Peyer's patch (tissue), 4 donors: ENCODE measurements at regions not wholly inside any gene's neighbourhood (a gene's known extent, or its start where the extent isn't known, plus 50 kb on each side); places are given as distances from the start of the nearest gene placed in this dataset.

Source experiments
- CTCF ChIP-seq, 6 experiments: fragments of 450-650 bp in 4 of 6; fragments of 200-600 bp in 2 of 6; sonication (generic) in 1 of 6; IDR thresholded peaks; one replicate each; pipeline ENCODE4 v1.5.1; 2017 to 2019; ENCODE audit warnings: antibody characterized with exemption in 6 of 6, mild to moderate bottlenecking in 3 of 6, moderate library complexity in 1 of 6
- POLR2A ChIP-seq, 2 donors: fragments of 450-650 bp; IDR thresholded peaks; one replicate each; pipeline ENCODE4 v1.5.1; 2017; ENCODE audit warnings: antibody characterized with exemption in 2 of 2, mild to moderate bottlenecking in 2 of 2, moderate library complexity in 2 of 2

- TF ChIP-seq CTCF (IDR thresholded peaks at IDR 0.05): no peak
- TF ChIP-seq POLR2A (IDR thresholded peaks at IDR 0.05): no peak
Observed at GRCh38 chr4:179521952-179522351, 2079.7 kb upstream of the AGA start.
